Epidermal melanocyte (primary cell): ENCODE measurements at regions not wholly inside any gene's neighbourhood (a gene's known extent, or its start where the extent isn't known, plus 50 kb on each side); places are given as distances from the start of the nearest gene placed in this dataset.
"Not testable (repeated sequence)": the region's sequence is repeated elsewhere in the genome, so short reads cannot be mapped to it uniquely, and the experiment has no call there.

Experiments used
- DNase-seq: peaks from one replicate; pipeline ENCODE4 v3.0.0; 2011; ENCODE audit warnings: low spot score; ENCODE audit not compliant: insufficient read length

DNA sequence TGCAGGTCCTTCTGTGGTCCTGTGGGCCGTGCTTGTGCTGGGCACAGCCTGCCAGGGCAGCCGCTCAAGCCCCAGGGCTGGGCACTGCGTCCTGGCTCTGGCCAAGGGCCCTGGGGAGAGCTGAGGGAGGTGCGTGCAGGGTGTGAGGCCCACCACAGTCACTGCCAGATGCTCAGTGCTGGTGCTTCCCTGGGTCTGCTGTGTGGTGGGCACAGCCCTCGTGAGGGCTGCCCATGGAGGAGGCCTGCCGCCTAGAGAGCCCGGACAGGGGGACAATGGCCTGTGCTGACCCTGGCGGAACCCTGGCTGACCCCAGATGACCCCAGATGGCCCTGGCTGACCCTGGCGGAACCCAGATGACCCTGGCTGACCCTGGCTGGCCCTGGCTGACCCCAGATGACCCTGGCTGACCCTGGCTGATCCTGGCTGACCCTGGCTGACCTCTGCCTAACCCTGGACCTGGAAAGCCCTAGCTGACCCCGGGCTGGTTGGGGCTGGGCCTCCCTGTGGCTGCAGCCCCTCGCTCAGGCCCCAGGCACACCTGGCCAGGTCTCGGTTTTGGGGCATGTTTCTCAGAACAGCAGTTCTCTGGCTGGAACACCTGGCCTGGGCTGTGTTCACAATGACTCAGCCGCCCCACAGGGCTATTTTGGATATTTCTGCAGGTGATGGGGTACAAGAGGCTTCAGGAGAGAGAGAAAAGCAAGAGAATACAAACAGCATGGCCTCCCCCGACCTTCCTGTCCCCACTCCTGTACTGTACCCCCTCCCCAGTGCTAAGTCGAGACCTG lies 55.4 kb downstream of the TMEM121 start:
- no peak for DNase-seq

DNA sequence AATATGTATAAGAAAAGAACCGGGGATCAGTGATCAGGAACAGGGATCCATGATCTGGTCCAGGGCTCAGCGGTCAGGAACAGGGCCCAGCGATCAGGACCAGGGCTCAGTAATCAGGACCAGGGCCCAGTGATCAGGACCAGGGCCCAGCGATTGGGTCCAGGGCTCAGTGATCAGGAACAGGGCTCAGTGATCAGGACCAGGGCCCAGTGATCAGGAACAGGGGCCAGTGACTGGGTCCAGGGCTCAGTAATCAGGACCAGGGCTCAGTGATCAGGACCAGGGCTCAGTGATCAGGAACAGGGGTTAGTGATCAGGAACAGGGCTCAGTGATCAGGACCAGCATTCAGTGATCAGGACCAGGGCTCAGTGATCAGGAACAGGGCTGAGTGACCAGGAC lies 56.3 kb downstream of the TMEM121 start:
- no peak for DNase-seq

DNA sequence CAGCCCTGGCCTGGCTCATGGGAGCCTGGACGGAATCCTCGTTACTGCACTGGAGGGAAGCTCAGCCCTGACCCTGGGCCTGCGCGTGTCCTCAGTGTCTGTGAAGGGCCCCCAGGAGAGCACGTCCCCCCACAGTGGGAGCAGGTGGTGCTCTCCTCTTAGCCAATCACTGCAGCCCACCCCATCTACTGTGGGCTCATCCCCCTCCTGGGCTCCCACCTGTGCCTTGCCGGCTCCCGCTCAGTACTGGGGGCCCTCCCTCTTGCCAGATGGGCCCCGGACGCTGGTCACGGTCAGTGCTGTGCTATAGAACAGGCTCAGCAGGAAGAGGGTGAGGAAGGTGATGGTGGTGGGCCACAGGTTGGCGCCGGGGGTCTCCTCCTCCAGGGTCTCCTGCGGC lies 57.5 kb downstream of the TMEM121 start:
- DNase-seq = not testable (repeated sequence)

DNA sequence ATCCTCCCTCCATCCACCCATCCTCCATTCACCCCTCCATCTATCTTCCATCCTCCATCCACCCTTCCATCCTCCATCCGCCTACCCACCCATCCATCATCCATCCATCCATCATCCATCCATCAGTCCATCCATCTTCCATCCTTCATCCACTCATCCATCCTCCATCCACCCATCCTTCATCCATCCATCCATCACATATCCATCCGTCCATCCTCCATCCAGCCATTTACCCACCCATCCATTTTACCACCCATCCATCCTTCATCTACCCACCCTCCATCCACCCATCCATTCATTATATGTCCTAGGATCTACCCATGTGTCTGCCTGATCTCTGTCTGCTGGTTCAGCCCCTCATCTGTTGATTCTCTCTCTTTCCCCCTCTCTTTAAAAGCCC lies 58.9 kb downstream of the TMEM121 start:
- DNase-seq = not testable (repeated sequence)

DNA sequence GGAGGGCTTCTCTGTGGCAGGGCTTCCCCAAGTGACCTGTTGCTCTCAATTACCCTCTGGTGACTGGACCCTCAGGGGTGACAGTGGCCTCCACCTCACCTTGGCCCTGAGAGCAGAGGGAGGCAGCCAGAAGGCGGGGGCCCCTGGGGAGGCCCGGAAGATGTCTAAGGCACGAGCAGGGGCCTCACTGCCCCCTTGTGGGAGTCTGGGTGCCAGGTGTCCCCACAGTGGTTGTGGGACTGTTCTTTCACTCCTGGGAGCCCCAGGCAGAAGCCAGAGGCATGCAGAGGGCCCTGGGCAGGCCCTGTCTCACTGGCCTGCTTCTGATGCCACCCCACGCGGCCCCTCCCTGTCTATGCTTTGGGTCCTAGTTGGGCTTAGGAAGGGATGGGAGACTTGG lies 59.3 kb downstream of the TMEM121 start:
- not testable (repeated sequence) for DNase-seq

DNA sequence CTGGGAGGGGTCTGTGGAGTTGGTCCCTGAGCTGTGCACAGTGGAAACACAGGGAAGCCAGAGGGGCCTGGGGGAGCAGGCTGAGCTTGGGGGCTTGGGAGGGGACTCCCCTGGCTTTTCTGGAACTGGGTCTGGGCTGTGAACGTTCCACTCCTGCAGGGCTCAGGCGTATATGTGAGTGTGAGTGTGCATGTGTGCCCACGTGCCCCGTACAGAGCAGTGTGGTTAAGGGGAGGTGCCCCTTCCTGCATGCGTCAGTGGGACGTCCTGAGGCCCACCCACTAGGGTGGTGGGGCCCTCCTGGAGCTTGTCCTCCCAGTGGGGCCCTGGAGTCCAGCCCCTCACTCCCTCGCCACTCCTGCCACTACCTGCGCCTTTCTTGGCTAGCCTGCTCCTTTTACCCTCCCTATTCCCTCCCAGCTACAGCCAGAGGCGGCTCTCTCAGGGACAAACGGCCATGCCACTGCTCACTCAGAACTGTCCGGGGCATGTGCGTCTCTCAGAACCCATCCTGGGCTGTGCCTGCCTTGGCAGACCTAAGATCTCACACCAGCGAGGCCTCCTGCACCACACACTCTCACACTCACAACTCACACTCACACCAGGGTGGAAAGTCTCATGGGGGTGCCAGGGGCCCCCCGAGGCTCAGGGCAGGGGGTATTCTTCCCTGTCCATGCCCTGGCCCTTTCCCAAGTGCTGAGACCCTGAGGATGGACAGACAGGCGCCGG lies 59.9 kb downstream of the TMEM121 start:
- DNase-seq = not testable (repeated sequence)

DNA sequence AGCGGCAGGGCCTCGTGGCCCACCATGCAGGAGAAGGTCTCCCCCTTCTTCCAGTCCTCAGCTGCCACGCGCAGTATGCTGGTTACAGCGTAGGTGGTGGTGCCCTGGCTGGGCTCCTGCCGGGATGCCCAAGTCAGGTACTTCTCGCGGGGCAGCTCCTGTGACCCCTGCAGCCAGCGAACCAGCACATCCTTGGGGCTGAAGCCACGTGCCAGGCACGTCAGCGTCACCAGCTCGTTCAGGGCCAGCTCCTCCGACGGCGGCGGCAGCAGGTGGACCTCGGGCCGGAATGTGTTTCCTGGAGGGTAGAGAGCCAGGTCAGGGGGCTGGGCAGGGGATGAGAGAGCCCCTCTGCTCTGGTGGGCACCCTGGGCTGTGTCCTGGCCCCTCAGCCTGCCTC lies 60.7 kb downstream of the TMEM121 start:
- not testable (repeated sequence) for DNase-seq

DNA sequence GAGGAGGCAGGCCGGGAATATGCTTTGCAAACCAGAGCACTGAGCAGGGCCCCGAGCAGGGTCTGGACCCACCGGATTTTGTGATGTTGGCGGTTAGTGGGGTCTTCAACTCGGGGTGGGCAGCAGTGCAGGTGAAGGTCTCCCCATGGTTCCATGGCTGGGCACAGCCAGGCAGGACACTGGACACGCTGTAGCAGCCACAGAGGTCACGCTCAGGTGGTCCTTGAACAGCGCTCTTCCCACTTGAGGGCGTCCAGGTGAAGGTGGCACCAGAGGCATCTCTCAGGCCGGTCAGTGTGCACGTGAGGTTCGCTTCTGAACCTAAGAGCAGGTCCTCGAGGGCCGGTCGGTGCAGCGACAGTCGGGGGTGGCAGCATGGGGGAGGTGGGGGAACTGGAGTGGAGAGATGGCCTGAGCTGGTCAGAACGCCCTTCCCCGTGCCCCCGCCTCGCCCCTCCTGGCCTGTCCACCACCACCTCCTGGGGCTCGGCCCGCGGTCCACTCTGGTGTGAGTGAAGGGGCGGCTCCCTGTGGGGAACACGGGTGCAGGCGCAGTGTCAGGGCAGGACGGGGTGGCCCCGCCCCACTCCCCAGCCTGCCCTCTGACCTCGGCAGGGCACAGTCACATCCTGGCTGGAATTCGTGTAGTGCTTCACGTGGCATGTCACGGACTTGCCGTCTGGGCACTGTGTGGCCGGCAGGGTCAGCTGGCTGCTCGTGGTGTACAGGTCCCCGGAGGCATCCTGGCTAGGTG lies 61.3 kb downstream of the TMEM121 start:
- DNase-seq = not testable (repeated sequence)

DNA sequence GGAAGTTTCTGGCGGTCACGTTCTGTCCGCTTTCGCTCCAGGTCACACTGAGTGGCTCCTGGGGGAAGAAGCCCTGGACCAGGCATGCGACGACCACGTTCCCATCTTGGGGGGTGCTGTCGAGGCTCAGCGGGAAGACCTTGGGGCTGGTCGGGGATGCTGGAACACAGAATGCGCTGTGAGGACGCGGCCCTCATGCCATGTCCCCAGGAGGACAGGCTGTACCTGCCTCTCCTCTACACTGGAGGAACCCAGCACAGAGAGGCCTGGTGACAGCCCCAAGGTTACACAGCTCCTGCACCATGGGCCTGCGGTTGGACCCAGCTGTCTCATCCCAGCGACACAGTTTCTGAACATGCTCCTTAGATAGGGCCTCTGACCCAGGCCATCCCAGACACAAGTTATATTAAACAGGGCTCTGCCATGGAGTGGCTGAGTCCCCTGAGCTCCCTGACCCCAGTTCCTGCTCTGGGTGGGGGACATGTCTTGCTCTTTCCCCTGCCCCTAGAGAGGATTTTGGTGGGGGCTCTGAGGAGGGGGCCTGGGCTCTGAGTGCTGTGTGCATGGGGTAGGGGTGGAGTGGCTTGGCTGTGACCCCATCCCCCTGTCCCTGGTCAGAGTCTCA lies 62.0 kb downstream of the TMEM121 start:
- DNase-seq = no peak

DNA sequence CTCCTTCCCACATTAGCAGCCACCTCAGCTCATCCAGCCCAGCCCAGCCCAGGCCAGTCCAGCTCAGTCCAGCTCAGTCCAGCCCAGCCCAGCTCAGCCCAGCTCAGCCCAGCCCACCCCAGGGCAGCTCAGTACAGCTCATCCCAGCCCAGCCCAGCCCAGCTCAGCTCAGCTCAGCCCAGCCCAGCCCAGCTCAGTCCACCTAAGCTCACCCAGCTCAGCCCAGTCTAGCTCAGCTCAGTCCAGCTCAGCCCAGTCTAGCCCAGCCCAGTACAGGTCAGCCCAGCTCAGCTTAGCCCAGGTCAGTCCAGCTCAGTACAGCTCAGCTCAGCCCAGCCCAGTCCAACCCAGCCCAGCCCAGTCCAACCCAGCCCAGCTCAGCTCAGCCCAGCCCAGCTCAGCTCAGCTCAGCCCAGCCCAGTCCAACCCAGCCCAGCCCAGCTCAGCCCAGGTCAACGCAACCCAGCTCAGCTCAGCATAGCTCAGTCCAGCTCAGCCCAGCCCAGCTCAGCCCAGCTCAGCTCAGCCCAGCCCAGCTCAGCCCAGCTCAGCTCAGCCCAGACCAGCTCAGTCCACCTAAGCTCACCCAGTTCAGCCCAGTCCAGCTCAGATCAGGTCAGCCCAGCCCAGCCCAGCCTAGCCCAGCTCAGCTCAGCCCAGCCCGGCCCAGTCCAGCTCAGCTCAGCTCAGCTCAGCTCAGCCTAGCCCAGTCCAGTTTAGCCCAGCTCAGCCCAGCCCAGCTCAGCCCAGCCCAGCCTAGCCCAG lies 63.0 kb downstream of the TMEM121 start:
- DNase-seq = no peak

DNA sequence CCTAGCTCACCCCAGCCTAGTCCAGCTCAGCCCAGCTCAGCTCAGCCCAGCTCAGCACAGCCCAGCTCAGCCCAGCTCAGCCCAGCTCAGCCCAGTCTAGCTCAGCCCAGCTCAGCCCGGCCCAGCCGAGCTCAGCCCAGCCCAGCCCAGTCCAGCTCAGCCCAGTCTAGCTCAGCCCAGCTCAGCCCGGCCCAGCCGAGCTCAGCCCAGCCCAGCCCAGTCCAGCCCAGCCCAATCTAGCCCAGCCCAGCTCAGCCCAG lies 63.5 kb downstream of the TMEM121 start:
- DNase-seq = not testable (repeated sequence)

DNA sequence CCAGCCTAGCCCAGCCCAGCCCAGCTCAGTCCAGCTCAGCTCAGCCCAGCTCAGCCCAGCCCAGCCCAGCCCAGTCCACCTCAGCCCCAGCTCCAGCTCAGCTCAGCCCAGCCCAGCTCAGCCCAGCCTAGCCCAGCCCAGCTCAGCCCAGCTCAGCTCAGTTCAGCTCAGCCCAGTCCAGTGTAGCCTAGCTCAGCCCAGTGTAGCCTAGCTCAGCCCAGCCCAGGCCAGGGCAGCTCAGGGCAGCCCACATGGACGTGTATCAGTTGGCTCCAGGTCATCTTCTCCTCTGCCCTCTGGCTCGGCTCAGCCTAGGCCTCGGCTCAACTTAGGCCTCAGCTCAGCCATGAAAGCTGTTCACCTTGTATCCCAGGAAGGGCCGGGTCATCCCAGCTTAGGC lies 64.7 kb downstream of the TMEM121 start:
- no peak for DNase-seq

DNA sequence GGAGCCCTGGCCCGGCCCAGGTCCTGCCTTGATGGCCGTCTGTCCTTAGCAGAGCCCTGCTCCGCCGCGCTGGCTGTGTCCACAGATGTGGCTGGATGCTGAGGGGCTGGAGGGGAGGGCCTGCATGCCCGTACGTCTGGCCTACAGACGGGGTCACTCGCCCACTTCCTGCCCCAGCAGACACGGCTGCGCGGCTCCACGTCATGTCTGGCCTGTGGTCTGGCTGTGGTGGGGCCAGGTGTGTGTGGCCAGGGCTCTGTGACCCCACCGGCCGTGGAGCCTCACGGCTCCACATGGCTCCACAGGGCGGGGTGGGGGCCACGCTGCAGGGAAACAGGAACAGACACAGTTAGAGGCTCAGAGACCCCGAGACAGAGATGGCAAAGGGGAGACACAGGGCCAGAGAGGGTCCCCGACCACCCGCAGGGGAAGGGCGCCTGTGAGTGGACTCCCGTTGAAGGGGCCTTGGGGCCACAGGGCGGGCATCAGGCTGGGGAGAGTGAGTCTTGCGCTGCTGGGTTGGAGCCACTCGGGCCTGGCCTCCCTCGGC lies 65.5 kb downstream of the TMEM121 start:
- not testable (repeated sequence) for DNase-seq

DNA sequence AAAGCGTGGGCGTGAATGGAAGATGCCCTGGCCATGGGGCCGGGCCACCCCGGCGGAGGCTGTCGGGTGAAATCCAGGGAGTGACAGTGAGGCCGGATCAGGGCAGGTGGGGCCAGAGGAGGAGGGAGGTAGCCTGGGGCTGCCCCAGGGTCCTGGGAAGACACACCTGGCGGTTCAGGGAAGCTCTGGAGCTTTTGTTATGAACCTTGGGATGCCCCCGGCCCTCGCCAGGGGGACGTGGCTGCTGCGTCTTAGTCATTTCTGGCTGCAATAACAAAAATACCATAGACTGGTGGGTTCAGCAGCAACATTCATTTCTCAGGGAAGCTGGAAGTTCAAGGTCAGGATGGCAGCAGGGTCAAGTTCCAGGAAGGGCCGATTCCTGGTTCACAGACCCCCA lies 66.3 kb downstream of the TMEM121 start:
- DNase-seq = not testable (repeated sequence)

DNA sequence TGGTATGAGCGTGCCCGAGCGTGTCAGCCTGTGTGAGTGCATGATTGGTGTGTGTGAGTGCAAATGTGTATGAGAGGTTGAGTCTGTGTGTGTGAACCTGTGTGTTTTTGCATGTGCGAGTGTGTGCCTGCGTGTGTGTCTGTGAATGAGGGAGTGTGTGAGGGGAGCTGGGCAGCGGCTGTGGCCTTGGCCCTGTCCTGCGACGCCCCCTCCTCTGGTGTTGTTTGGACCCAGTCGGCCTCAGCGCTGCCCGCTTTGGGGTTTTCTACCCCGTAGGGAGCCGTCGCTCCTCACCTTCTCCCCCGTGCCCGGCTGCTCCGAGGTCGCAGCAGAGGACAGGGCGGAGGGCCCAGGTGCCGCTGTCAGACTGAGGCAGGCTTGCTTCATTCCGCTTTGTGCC lies 69.0 kb downstream of the TMEM121 start:
- DNase-seq = not testable (repeated sequence)

DNA sequence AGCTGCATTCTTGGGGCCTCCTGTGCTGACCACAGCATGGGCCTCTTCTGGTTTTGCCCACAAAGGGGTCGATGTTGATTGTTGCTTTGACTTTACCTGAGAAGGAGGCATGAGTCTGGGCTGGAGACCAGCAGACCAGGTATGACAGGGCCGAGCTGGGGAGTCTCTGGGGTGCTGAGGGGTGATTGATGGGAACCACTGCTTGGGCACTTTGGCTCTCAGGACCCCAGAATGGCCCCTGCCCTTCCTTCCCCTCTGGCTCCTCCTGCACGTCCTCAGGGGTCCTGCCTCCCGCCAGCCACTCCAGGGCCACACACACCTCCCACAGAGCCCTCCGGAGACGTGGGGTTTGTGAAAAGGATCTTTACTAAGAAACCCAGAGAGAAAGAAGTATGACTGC lies 70.0 kb downstream of the TMEM121 start:
- not testable (repeated sequence) for DNase-seq

DNA sequence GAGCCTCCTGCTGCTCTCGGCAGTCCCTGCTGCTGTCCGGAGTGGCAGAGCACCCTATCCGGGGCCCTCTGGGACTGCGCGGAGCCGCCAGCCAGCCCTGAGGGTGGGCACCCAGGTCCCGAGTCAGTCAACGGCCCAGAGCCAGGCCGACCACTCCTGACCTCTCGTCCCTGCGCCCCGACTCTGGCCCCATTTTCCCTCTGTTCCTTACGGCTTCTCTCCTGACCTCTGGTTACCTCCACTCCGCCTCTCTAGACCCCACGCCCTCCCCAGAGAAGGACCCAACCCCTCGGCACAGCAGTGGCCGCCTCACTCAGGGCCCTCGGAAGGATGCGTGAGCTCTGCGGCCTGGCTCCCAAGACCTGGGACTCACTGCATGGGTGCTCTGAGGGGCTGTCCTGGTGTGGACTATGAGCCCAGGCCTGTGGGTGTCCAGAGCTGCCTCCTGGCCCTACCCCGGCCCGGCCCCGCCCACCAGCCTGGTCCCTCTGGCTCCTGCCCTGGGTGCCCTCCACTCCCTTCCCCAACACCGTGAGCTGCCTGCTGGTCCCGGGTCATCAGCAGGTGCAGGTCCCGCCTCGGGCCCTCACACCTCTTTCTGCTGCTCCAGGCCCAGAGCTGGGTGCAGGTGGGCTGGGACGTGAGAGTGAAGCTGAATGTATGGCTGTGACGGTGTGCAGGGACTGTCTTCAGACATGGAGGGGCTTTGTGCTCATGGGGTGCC lies 71.8 kb downstream of the TMEM121 start:
- DNase-seq = not testable (repeated sequence)

DNA sequence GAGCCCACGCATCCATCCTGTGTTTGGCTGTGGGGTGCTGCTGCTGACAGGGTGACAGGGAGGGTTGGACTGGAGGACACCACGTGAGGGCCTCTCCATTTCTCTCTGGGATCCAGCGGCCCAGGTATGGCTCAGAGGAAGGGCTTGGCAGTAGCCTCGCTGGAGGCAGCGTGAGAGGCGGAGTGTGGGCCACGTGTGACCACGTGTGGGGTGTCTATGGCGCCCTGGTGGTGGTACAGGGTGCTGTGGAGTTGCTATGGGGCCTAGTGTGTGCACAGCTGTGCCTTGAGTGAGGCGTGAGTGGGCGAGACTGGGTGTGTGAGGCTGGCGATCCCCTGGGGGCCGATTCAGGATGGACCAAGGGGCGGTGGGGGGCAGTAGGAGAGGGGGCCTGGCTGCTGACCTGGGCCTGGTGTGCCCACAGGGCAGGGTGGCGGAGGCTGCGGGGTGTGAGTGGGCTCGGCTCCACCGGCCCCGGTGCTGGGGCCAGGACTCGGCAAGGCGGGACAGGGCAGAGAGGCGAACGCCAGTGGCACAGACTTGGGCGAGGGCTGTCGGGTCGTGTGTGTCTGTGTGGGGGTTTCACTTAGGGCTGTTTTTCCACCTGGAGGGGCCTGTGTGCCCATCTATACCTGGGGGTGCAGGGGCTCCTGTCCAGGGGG lies 72.7 kb downstream of the TMEM121 start:
- not testable (repeated sequence) for DNase-seq

DNA sequence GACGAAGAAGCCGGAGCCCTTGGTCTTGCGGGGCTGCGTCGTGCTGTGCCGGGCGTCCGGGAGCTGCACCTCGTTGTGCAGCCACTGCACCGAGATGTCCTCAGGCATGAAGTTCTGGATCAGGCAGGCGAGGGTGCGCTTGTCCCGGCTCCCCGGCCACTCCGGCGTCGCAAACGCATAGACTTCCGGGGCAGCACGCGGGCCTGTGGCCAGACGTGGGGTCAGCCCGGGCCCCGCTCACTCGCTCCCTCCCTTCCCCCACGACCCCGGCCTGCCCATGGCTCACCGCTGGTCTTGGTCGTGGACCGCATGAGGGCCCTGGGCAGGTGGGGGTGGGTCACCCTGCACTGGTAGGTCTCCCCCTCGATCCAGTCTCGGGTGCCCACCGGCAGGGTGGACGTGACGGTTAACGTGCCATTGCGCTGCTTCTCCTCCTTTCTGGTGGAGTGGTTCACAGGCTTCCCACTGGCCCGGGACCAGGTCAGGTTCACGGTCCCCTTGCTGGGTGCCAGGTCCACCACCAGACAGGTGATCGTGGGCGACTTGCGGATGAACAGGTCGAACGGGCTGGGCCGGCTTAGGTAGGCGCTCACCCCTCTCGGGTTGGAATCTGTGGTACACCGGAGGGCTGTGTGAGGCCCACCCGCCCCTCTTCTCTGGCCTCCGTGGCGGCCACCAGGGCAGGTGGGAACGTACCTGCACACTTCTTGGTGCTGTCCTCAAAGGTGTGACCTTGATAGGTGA lies 74.0 kb downstream of the TMEM121 start:
- not testable (repeated sequence) for DNase-seq
